ENCODE measurements at regions not wholly inside any gene's neighbourhood (a gene's known extent, or its start where the extent isn't known, plus 50 kb on each side); places are given as distances from the start of the nearest gene placed in this dataset.

GRCh38 chr10:117868151-117868550 lies 178.6 kb downstream of the RAB11FIP2 start:
- TF ChIP-seq, protein P1, sequence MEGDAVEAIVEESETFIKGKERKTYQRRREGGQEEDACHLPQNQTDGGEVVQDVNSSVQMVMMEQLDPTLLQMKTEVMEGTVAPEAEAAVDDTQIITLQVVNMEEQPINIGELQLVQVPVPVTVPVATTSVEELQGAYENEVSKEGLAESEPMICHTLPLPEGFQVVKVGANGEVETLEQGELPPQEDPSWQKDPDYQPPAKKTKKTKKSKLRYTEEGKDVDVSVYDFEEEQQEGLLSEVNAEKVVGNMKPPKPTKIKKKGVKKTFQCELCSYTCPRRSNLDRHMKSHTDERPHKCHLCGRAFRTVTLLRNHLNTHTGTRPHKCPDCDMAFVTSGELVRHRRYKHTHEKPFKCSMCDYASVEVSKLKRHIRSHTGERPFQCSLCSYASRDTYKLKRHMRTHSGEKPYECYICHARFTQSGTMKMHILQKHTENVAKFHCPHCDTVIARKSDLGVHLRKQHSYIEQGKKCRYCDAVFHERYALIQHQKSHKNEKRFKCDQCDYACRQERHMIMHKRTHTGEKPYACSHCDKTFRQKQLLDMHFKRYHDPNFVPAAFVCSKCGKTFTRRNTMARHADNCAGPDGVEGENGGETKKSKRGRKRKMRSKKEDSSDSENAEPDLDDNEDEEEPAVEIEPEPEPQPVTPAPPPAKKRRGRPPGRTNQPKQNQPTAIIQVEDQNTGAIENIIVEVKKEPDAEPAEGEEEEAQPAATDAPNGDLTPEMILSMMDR (conservative IDR thresholded peaks at IDR 0.05; ENCODE audit: low read depth in 2 of 2), result no peak
- TF ChIP-seq EZH2 (IDR thresholded peaks at IDR 0.05; ENCODE audit: low read depth, unreplicated experiment), result no peak

All from GM23338 (cell line).